ENCODE measurements at regions not wholly inside any gene's neighbourhood (a gene's known extent, or its start where the extent isn't known, plus 50 kb on each side); places are given as distances from the start of the nearest gene placed in this dataset.

DNA sequence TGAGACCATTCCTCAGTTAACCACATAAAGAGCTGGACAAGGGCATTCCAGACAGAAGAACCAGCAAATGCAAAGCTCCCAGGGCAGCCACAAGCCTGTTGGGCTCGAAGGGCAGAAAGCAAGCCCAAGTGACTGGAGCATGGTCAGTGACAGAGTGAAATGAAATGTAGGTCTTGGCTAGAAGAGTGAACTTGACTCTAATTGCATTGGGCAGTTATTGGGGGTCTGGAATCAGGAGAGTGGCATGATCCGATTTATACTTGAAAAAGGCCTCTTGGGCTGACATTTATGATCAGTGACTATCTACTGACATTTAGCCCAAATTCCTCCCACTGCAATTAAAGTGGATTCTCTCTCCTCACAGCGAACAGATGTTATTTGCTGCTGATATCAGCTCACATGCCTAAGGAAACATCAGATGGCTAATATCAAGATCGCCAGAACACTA lies 152.5 kb upstream of the KLF7 start:
- TF ChIP-seq GATA2 (IDR thresholded peaks at IDR 0.05; ENCODE audit: low read depth, low read length) (peak; percentile 57; the same call in 1 of the 2 replicates), GATA3 (IDR thresholded peaks at IDR 0.05; ENCODE audit: low read depth, low read length) (0 out of 2 replicates have a peak, but pooled peaks have one; percentile 15)
